Pulmonary artery endothelial cell (primary cell): ENCODE measurements at regions not wholly inside any gene's neighbourhood (a gene's known extent, or its start where the extent isn't known, plus 50 kb on each side); places are given as distances from the start of the nearest gene placed in this dataset.

Experiments used
- DNase-seq: peaks from one replicate; pipeline ENCODE4 v3.0.0-alpha.2; 2011; ENCODE audit warnings: low read depth, low spot score

- no peak for DNase-seq
Measured at GRCh38 chr5:52497133-52497693, 290.5 kb upstream of the ITGA1 start.

DNA sequence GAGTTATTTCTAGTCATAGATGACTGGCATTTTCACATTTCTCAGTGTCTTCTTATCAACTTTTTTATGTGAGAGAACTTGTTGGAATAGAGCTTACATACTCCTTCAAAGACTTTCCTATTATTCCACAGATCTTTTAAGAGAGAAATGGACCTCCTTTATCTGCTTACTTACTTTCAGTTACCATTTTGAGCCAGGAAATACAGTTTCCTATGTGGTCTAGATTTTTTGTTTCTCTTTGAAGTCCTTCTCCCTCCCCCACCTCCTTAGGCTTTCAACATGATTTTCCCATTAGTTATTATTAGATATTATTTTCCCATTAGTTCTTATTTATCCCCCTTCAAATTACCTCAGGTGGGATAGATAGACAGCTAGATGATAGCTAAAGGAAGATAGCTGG lies 289.1 kb upstream of the ITGA1 start:
- no peak for DNase-seq

DNA sequence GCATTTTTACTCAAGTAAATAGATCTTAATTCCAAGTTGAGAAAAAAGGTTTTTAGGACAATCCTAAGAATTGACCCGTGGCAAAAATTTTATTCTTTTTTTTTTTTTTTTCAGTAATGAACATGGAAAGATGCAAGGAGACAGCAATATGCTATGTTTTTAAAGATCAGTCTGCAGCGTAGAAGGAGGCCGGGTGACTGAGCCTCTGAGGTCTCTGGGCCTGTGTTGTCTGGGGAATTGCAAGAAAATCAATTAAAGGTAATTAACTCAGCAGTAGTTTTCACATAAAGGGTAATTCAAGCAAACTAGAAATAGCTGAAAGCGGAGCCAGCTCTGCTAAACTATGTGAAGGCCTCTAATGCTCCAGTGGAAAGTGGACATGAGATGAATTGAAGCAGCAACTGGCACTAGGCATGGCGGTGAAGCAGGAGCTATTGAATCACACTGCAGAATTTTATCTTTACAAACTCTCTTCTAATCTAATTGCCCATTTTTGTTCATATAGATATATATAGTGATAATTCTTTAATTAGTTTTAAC lies 285.2 kb upstream of the ITGA1 start:
- DNase-seq = no peak

DNA sequence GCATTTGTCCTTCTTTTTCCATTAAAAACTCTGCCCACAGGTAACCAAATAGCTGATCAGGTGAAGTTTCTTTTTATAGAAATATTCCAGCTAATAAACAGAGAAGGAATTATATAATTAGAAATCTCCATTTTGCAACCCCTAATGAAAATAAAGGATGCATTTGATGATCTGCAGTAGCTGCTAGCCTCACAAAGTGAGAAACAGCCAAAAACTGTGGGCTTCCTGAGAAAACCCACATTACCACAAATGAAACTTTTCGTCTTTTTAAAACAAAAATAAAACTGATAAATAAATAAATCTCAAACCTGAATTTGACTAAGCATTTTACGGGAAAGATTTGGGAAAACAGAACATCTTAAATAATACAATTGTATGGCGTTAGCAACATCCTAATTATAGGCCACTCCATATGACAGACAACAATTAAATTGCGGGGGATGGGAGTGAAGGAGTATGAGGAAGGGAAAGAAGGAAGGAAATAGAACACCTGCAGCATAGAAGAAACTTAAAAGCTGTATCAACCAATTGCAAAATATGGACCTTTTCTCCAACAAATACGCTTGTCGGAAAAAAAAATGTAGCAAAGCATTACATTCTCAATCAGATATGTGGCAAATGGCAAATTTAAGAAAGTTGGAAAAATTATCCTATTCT lies 283.0 kb upstream of the ITGA1 start:
- DNase-seq = no peak

DNA sequence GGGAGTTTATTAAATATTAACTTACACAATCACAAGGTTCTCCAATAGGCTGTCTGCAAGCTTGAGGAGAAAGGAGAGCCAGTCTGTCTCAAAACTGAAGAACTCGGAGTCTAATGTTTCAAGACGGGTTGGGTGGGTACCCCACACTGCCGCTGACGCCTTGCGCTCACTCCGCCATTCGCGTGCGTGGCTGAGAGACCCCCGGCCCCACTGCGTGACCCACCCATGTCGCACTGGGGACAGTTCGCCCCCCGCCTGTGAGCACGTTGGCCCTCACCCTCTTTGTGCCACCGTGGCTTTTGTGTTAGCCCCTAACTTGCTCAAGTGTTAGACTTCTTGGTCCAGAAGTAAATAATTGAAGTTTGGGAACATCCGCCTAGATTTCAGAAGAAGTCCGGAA lies 270.0 kb upstream of the ITGA1 start:
- no peak for DNase-seq

- DNase-seq = no peak
Measured at GRCh38 chr5:52520171-52520570, 267.5 kb upstream of the ITGA1 start.

DNA sequence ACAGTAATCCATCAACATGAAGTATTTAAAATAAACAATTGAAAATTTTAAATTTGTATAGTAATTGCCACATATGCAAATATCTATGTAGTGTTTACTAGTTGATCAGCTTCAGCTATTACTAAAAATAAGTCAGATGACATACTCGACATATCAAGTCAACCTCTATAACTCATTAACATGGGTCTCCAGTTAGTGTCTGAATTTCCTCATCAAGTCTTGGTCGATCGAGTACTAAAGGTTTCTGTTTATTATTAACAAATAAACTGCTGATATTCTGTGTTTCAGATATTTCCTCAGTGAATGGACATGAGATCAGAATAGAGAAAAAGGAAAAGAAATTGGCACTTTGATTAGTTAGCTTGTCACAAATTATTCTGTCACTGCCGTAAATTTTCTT lies 266.5 kb upstream of the ITGA1 start:
- no peak for DNase-seq

GRCh38 chr5:52523701-52524100 lies 264.0 kb upstream of the ITGA1 start:
- DNase-seq = no peak

GRCh38 chr5:52531105-52531504 lies 256.6 kb upstream of the ITGA1 start:
- DNase-seq = no peak

DNA sequence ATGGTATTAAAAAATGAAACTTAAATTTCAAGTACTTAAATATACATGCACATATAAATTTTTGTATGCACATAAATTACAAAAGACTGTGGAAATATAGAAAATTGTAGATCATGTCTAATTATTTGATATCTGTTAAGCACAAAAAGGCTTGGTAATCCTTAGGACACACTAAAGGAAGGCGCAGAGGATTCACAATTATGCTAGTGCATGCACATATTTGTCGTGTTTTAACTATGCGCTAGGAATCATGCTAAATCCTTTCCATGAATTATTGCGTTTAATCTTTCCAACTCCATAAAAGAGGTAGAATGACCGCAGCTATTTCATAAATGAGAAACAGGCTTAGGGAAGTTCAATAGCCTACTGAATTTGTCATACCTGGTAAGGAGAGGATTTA lies 244.1 kb upstream of the ITGA1 start:
- DNase-seq = no peak

DNA sequence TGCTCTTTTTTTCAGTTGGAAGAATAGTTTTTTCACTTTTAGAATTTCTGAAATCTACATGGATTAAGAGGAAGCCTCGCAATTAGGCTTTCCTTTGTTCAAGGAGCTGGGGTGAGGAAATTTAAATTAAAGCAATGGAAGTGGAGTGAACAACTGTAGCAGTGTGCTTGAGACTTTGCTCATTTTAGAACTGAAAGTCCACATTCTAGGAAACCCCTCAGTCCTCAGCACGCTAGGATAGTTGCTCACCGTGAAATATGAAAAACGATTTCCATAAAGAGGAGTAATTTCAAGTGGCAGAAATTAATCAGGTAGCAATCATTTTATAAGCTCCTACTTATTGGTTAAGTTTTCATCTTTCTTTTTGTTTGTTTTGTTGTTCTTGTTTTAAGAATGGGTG lies 243.0 kb upstream of the ITGA1 start:
- no peak for DNase-seq

DNA sequence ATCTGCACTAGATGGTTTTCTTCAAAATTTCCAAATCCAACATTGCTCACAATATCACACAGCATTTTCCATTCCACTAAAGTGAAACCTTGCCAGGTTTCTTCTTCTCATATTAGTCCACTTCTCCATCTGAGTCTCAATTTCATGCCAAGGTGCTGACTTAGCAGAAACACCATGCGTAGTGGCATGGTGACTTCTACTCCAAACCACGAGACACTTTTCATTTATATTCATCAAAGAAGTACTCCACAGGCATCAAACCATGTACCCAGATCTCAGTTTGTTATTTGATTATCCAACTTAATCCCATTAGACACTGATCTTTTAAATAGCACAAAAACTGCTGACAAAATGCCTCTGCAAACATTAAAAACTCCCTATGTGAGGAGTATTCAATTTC lies 233.4 kb upstream of the ITGA1 start:
- no peak for DNase-seq

- no peak for DNase-seq
Measured at GRCh38 chr5:52560366-52560765, 227.3 kb upstream of the ITGA1 start.

DNA sequence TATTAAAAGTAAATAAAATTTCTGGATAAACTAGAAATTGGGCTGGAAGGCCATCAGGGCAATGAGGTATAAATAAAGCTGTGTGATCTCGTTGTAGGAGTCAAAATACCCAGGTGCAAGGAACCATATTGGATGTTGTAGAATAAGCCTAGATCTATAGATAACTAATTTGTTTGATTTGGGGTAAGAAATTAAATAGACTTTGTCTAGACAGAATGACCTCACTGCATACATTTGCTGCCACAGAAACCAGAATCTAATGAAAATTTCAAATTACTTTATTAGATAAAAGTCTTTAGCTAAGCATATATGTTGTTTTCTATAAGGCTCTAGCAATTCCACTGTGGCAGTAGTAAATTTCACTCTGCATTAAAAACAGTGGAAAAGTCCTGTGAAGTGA lies 225.2 kb upstream of the ITGA1 start:
- DNase-seq = no peak

GRCh38 chr5:52564587-52564986 lies 223.1 kb upstream of the ITGA1 start:
- no peak for DNase-seq

GRCh38 chr5:52577546-52577945 lies 210.2 kb upstream of the ITGA1 start:
- no peak for DNase-seq

DNA sequence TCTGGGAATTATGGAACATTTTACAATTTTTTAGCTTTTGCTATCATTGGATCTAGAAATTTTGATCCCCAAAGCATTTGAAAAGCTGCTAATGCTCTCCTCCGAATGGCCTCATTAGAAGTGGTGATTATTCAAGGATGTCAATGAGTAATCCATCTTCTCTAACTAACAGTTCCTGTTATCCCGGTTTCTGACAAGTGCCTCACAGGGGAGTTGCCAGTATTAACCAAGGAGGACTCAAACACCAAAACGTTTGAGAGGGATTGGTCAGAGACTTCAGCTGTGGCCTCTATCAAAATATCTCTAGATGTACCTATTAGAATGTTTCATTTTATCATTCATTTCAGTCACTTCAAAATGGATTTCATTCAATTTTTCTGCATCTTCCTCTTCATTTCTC lies 208.3 kb upstream of the ITGA1 start:
- DNase-seq = no peak

DNA sequence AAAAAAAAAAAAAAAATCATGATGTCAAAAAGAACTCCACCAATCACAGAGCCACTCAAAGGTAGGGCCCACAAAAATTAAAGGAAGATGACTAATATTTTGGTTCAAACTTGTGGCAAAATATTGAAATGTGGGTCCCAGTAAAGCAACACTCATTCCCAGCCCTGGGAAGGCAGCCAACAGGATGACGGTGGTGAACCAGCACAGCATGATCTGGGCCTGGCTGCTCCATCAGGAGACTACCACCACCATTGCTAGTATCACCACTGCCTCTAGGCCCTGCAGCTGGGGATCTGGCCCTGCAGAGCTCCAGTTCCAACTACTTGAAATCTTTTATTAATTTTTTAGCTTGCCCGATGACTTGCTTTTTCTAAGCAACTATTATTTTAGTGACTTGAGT lies 206.8 kb upstream of the ITGA1 start:
- DNase-seq = no peak

- no peak for DNase-seq
Measured at GRCh38 chr5:52582313-52582712, 205.4 kb upstream of the ITGA1 start.

DNA sequence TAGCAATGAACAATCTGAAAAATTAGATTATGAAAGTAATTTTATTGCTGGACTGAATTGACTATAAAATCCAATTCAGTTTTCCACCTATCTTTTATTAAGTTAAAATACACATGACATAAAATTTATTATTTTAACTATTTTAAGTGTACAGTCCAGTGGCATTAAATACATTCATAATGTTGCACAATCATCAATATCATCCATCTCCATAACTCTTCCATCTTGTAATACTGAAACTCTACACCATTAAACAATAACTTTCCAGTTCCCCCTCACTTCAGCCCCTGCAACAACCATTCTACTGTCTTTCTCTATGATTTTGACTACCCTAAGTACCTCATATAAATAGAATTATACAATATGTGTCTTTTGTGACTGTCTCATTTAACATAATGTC lies 200.6 kb upstream of the ITGA1 start:
- DNase-seq = no peak

DNA sequence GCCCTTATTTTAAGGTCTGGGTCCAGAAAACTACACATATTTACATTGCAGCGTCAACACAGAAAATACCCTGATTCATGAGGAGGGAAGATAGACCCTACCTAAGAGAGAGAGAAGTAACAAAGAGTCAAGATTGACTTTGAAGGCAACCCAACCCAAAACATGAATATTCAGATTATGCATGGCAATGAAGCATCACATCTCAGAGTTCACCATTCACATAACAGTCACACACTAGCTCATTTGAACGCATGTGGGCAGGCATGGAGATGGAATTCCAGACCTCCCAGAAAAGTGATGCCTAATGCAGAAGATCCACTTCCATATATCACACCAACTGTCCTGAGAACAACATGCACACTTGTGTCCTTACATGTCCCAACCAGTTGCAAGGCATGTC lies 190.1 kb upstream of the ITGA1 start:
- DNase-seq = no peak

- no peak for DNase-seq
Measured at GRCh38 chr5:52598968-52599367, 188.7 kb upstream of the ITGA1 start.

DNA sequence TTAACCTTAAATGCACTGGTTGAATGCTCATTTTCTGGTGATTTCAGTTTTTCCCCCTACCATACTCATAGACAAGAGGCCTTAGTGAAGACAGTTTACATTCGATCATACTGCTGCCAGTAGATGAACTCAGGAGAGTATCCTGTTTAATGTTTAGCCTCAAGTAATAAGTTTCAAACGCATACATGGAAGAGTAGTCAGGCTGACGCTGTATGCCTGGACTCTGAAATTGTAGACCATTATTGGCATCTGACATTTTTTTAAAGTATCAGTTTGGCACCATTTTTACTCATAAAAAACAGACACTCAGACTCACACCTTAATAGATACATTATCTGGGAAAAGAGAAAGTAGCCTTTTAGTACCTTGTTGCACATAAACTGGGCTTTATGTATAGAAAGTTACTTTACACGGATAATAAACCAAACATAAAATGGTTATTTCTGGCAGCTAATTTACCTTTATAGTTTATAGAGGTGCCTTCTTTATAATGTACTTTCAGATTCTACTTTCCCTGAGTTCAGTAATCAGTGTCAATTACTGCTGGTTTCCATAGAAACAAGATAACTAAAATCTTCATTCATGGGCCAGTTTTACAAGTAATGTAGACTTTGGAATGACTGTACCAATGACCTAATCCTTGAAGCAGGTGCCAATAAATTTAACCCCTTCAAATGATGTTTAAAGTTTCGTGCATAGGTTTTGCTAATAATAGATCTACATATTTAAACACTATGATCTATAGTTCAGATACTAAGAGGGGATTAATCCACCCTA lies 183.8 kb upstream of the ITGA1 start:
- no peak for DNase-seq
